PC-9 (cell line): ENCODE measurements at regions not wholly inside any gene's neighbourhood (a gene's known extent, or its start where the extent isn't known, plus 50 kb on each side); places are given as distances from the start of the nearest gene placed in this dataset.

Source experiments
- BruUV-seq: library from RNA; stranded (reverse); fragments of 400-500 nt; replicated peaks from 2 replicates; lab custom pipeline; 2021; lab: Mats Ljungman, UMichigan
- CTCF ChIA-PET: fragments of 300-600 bp; sonication (Branson Sonifier 250); formaldehyde crosslinking; loops from one replicate; lab custom pipeline; 2022; ENCODE audit warnings: antibody characterized with exemption; lab: Charles Lee
- POLR2A ChIA-PET: fragments of 300-600 bp; sonication (Branson Sonifier 250); formaldehyde crosslinking; loops from one replicate; lab custom pipeline; 2022; ENCODE audit warnings: antibody characterized with exemption; ENCODE audit not compliant: unreplicated experiment; lab: Charles Lee
- DNase-seq, 2 experiments: peaks; one replicate each; pipeline versions ENCODE4 v3.0.0 to v3.0.0-alpha.2; 2015 to 2022; ENCODE audit warnings: mixed read lengths in 1 of 2
- H2AFZ ChIP-seq: fragments of 200-600 bp; sonication (generic); 2 replicates; pipeline ENCODE4 v1.8.1; 2017; ENCODE audit warnings: antibody characterized with exemption
- H3F3A ChIP-seq: fragments of 200-600 bp; sonication (generic); 2 replicates; pipeline ENCODE4 v1.8.1; 2017; ENCODE audit warnings: antibody characterized with exemption, mild to moderate bottlenecking, low read depth; ENCODE audit not compliant: insufficient read depth
- H3K27ac ChIP-seq: fragments of 200-600 bp; sonication (generic); 2 replicates; pipeline ENCODE4 v1.6.1; 2016; ENCODE audit warnings: mixed run types
- H3K27me3 ChIP-seq: fragments of 200-600 bp; sonication (generic); 2 replicates; pipeline ENCODE4 v1.6.1; 2016; ENCODE audit warnings: low read depth, mixed run types; ENCODE audit not compliant: insufficient read depth
- H3K36me3 ChIP-seq: fragments of 200-600 bp; sonication (generic); 2 replicates; pipeline ENCODE4 v1.6.1; 2016; ENCODE audit warnings: low read depth, mixed run types
- H3K4me1 ChIP-seq: fragments of 200-600 bp; sonication (generic); replicated peaks from 2 replicates; pipeline ENCODE4 v1.6.1; 2016; ENCODE audit warnings: mixed run types; ENCODE audit not compliant: insufficient read depth
- H3K4me2 ChIP-seq: fragments of 200-600 bp; sonication (generic); 2 replicates; pipeline ENCODE4 v1.6.1; 2017; ENCODE audit warnings: mixed run types
- H3K4me3 ChIP-seq: fragments of 200-600 bp; sonication (generic); 2 replicates; pipeline ENCODE4 v1.6.1; 2016; ENCODE audit warnings: mixed run types
- H3K79me2 ChIP-seq: fragments of 200-600 bp; sonication (generic); 2 replicates; pipeline ENCODE4 v1.6.1; 2017; ENCODE audit warnings: low read depth, mixed run types
- H3K9me2 ChIP-seq: fragments of 200-600 bp; sonication (generic); 2 replicates; pipeline ENCODE4 v1.8.1; 2017; ENCODE audit warnings: mild to moderate bottlenecking; ENCODE audit not compliant: insufficient read depth
- H3K9me3 ChIP-seq: fragments of 200-600 bp; sonication (generic); 2 replicates; pipeline ENCODE4 v1.8.1; 2016; ENCODE audit warnings: low read depth; ENCODE audit not compliant: insufficient read depth
- H4K20me1 ChIP-seq: fragments of 200-600 bp; sonication (generic); 2 replicates; pipeline ENCODE4 v1.8.1; 2017; ENCODE audit not compliant: insufficient read depth
- EZH2 ChIP-seq: fragments of 200-600 bp; sonication (generic); IDR thresholded peaks from 2 replicates; pipeline ENCODE4 v1.8.0; 2017; ENCODE audit warnings: antibody characterized with exemption, low read depth
- intact Hi-C: fragments of 100-400 bp; cut with micrococcal nuclease; formaldehyde crosslinking; loops from one replicate; pipeline ENCODE4 v1.10.0; 2022; ENCODE audit not compliant: unreplicated experiment
- TF ChIP-seq, protein P1 (sequence below): fragments of 200-600 bp; sonication (generic); conservative IDR thresholded peaks from 2 replicates; pipeline ENCODE4 v1.6.1; 2017; ENCODE audit warnings: mixed run types, antibody characterized with exemption, mild to moderate bottlenecking, moderate library complexity

- no peaks in the 10 kb centered on the region for H4K20me1 ChIP-seq
- CTCF ChIA-PET: no interaction called here
Observed at GRCh38 chr12:105937009-105937408, 201.7 kb downstream of the NUAK1 start.

GRCh38 chr12:105939181-105939721 is 199.5 kb downstream of the NUAK1 start:
- H3K36me3 ChIP-seq: no peaks in the 10 kb centered on the region
- no peaks in the 10 kb centered on the region for H3K79me2 ChIP-seq
- TF ChIP-seq EZH2: no peak
- TF ChIP-seq, protein P1, sequence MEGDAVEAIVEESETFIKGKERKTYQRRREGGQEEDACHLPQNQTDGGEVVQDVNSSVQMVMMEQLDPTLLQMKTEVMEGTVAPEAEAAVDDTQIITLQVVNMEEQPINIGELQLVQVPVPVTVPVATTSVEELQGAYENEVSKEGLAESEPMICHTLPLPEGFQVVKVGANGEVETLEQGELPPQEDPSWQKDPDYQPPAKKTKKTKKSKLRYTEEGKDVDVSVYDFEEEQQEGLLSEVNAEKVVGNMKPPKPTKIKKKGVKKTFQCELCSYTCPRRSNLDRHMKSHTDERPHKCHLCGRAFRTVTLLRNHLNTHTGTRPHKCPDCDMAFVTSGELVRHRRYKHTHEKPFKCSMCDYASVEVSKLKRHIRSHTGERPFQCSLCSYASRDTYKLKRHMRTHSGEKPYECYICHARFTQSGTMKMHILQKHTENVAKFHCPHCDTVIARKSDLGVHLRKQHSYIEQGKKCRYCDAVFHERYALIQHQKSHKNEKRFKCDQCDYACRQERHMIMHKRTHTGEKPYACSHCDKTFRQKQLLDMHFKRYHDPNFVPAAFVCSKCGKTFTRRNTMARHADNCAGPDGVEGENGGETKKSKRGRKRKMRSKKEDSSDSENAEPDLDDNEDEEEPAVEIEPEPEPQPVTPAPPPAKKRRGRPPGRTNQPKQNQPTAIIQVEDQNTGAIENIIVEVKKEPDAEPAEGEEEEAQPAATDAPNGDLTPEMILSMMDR: no peak
- no peak overlapping the region for H3K27ac ChIP-seq
- no peaks in the 10 kb centered on the region for H4K20me1 ChIP-seq
- intact Hi-C loops: no loop called here
- H2AFZ ChIP-seq: no peak overlapping the region
- peaks cover 35% of the 10 kb centered on the region for H3K4me1 ChIP-seq
- CTCF ChIA-PET: no interaction called here
- peaks cover 21% of the 10 kb centered on the region for H3F3A ChIP-seq
- no peaks in the 10 kb centered on the region for H3K27me3 ChIP-seq
- no peak for DNase-seq
- BruUV-seq: no TSS peak
- H3K9me2 ChIP-seq: no peaks in the 10 kb centered on the region
- H3K4me3 ChIP-seq: no peak overlapping the region
- no peak overlapping the region for H3K4me2 ChIP-seq
- H3K9me3 ChIP-seq: 0 out of 2 replicates have a peak, but pooled peaks cover 3% of the 10 kb centered on the region
- POLR2A ChIA-PET: interaction anchor here (0.6 kb wide), 1 partner anchor 1271 kb away, joined by 3 read pairs; no protein-coding TSS in a partner anchor

More at GRCh38 chr12:105937009-105937408, 201.7 kb downstream of the NUAK1 start:
- intact Hi-C loops: no loop called here
- H3F3A ChIP-seq: peaks cover 34% of the 10 kb centered on the region
- DNase-seq: no peak
- no TSS peak for BruUV-seq
- H3K27ac ChIP-seq: peak overlapping the region; percentile 86
- H3K4me3 ChIP-seq: no peak overlapping the region
- H3K79me2 ChIP-seq: no peaks in the 10 kb centered on the region
- peak overlapping the region; percentile 70 for H3K4me2 ChIP-seq
- 0 out of 2 replicates have a peak, but pooled peaks cover 3% of the 10 kb centered on the region for H3K9me3 ChIP-seq
- POLR2A ChIA-PET: no interaction called here
- TF ChIP-seq, protein P1: no peak
- TF ChIP-seq EZH2: no peak
- no peak overlapping the region for H2AFZ ChIP-seq
- no peaks in the 10 kb centered on the region for H3K9me2 ChIP-seq
- no peaks in the 10 kb centered on the region for H3K27me3 ChIP-seq
- peaks cover 56% of the 10 kb centered on the region for H3K4me1 ChIP-seq
- H3K36me3 ChIP-seq: no peaks in the 10 kb centered on the region

DNA sequence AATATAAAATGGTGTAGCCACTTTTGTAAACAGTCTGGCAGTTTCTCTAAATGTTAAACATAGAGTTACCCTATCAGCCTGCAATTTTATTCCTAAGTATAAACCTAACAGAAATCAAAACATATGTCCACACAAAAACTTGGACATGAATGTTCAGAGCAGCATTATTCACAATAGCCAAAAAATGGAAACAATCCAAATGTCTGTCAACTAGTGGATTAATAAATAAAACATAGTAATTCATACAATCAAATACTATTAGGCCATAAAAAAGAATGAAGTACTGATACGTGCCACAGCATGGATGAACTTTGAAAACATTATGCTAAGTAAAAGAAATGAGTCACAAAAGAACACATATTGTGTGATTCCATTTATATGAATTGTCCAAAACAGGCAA is 196.5 kb downstream of the NUAK1 start:
- no peak for DNase-seq
- no TSS peak for BruUV-seq
- Histone ChIP-seq H4K20me1 (no peaks in the 10 kb centered on the region), H3K79me2 (no peaks in the 10 kb centered on the region), H3K4me2 (no peak overlapping the region), H3K27me3 (no peaks in the 10 kb centered on the region), H3K9me3 (0 out of 2 replicates have a peak, but pooled peaks cover 3% of the 10 kb centered on the region), H3K27ac (no peak overlapping the region), H3K36me3 (no peaks in the 10 kb centered on the region), H3K9me2 (no peaks in the 10 kb centered on the region), H3K4me3 (no peak overlapping the region), H3K4me1 (peaks cover 6% of the 10 kb centered on the region), H3F3A (no peaks in the 10 kb centered on the region), H2AFZ (no peak overlapping the region)
- ChIA-PET POLR2A (no interaction called here), CTCF (no interaction called here)
- intact Hi-C loops: no loop called here
- TF ChIP-seq, protein P1: no peak
- TF ChIP-seq EZH2: no peak
